ENCODE measurements at regions not wholly inside any gene's neighbourhood (a gene's known extent, or its start where the extent isn't known, plus 50 kb on each side); places are given as distances from the start of the nearest gene placed in this dataset.

- Histone ChIP-seq H3K9me3 (no peaks in the 10 kb centered on the region), H3K4me1 (peaks cover 0 to 6% of the 10 kb centered on the region in 2 donors), H3K27me3 (no peaks in the 10 kb centered on the region), H3K27ac (peak overlapping the region in 1 of 2 donors; percentile 27), H3K36me3 (no peaks in the 10 kb centered on the region), H3K4me3 (no peak overlapping the region)
- no peak for DNase-seq (ENCODE audit: low spot score in 2 of 2)
- TF ChIP-seq, protein P1, sequence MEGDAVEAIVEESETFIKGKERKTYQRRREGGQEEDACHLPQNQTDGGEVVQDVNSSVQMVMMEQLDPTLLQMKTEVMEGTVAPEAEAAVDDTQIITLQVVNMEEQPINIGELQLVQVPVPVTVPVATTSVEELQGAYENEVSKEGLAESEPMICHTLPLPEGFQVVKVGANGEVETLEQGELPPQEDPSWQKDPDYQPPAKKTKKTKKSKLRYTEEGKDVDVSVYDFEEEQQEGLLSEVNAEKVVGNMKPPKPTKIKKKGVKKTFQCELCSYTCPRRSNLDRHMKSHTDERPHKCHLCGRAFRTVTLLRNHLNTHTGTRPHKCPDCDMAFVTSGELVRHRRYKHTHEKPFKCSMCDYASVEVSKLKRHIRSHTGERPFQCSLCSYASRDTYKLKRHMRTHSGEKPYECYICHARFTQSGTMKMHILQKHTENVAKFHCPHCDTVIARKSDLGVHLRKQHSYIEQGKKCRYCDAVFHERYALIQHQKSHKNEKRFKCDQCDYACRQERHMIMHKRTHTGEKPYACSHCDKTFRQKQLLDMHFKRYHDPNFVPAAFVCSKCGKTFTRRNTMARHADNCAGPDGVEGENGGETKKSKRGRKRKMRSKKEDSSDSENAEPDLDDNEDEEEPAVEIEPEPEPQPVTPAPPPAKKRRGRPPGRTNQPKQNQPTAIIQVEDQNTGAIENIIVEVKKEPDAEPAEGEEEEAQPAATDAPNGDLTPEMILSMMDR (IDR thresholded peaks at IDR 0.05) = no peak
- no peak for TF ChIP-seq POLR2AphosphoS5 (IDR thresholded peaks at IDR 0.05)
- no peak for TF ChIP-seq POLR2A (IDR thresholded peaks at IDR 0.05)
- intact Hi-C loops (cut with DNase I; ENCODE audit: low total_unique reads) = no loop called here
Observed at GRCh38 chr10:21138769-21139340, 241.7 kb upstream of the NEBL start.

GRCh38 chr10:21135023-21135931 is 238.2 kb upstream of the NEBL start:
- DNase-seq (ENCODE audit: low spot score in 2 of 2) = no peak
- intact Hi-C loops (cut with DNase I; ENCODE audit: low total_unique reads) = no loop called here
- no peaks in the 10 kb centered on the region for H3K9me3 ChIP-seq
- H3K4me3 ChIP-seq = no peak overlapping the region
- peaks cover 0 to 6% of the 10 kb centered on the region in 2 donors for H3K4me1 ChIP-seq
- H3K27me3 ChIP-seq = no peaks in the 10 kb centered on the region
- no peak for TF ChIP-seq POLR2A (IDR thresholded peaks at IDR 0.05)
- no peak for TF ChIP-seq POLR2AphosphoS5 (IDR thresholded peaks at IDR 0.05)
- TF ChIP-seq, protein P1 (IDR thresholded peaks at IDR 0.05) = no peak
- H3K27ac ChIP-seq = peak overlapping the region; percentile 67 to 74
- H3K36me3 ChIP-seq = no peaks in the 10 kb centered on the region

DNA sequence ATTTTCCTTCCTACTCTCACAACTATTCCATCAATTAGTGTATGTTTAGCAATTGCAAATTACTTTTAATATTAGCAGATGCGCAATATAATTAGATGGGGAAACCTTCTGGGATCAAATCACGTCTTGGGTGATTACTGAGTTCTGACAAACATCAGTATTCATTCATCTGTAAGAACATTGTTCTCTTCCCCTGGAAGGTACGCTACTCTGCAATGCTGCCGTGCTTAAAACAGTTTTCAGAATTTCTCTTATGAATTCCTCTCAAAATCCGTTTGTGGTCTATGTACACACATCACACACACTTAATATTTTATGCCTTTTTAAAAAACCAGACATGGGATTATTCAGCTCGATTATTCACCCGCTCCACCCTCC is 237.5 kb upstream of the NEBL start:
- peaks cover 0 to 6% of the 10 kb centered on the region in 2 donors for H3K4me1 ChIP-seq
- TF ChIP-seq POLR2A (IDR thresholded peaks at IDR 0.05) (no peak), POLR2AphosphoS5 (IDR thresholded peaks at IDR 0.05) (no peak)
- TF ChIP-seq, protein P1 (IDR thresholded peaks at IDR 0.05) = no peak
- DNase-seq (ENCODE audit: low spot score in 2 of 2) = no peak
- no peaks in the 10 kb centered on the region for H3K27me3 ChIP-seq
- no peak overlapping the region for H3K4me3 ChIP-seq
- H3K27ac ChIP-seq = peak overlapping the region; percentile 28 to 74
- intact Hi-C loops (cut with DNase I; ENCODE audit: low total_unique reads) = no loop called here
- no peaks in the 10 kb centered on the region for H3K9me3 ChIP-seq
- H3K36me3 ChIP-seq = no peaks in the 10 kb centered on the region

DNA sequence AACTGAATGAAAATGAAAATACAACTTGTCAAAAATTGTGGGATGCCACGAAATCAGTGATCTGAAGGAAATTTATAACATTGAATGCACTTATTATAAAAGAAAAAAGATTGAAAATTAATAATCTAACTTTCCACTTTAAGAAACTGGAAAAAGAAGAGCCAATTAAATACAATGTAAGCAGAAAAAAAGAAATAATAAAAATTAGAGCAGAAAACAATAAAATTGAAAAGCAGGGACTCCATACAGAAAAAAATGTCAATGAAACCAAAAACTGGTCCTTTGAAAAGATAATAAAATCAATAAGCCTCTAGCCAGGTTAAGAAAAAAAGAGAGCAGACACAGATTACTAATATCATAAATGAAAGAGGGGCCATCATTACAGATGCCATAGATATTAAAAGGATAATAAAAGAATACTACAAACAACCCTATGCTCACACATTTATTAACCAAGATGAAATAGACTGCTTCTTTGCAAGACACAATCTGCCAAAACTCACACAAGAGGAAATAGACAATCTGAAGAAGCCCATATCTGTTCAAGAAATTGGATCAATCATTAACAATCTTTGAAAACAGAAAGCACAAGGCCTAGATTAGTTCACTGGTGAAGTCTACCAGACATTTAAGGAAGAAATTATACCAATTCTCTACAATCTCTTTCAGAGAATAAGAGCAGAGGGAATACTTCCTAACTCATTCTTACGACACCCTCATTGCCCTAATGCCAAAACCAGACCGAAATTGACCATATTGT is 233.8 kb upstream of the NEBL start:
- Histone ChIP-seq H3K36me3 (no peaks in the 10 kb centered on the region), H3K4me1 (peaks cover 0 to 6% of the 10 kb centered on the region in 2 donors), H3K9me3 (no peaks in the 10 kb centered on the region), H3K4me3 (no peak overlapping the region), H3K27ac (no peak overlapping the region), H3K27me3 (no peaks in the 10 kb centered on the region)
- intact Hi-C loops (cut with DNase I; ENCODE audit: low total_unique reads) = no loop called here
- DNase-seq (ENCODE audit: low spot score in 2 of 2) = no peak
- TF ChIP-seq, protein P1 (IDR thresholded peaks at IDR 0.05) = no peak
- TF ChIP-seq POLR2A (IDR thresholded peaks at IDR 0.05) (no peak), POLR2AphosphoS5 (IDR thresholded peaks at IDR 0.05) (no peak)

All from breast epithelium (tissue), 4 donors.